Prostate gland (tissue), 2 donors: ENCODE measurements at regions not wholly inside any gene's neighbourhood (a gene's known extent, or its start where the extent isn't known, plus 50 kb on each side); places are given as distances from the start of the nearest gene placed in this dataset.

ENCODE experiments used
- CTCF ChIP-seq, 4 experiments: fragments of 200-600 bp in 2 of 4; fragments of 450-650 bp in 2 of 4; sonication (generic) in 2 of 4; IDR thresholded peaks; 1 replicate in 3 of 4; 2 replicates in 1 of 4; pipeline ENCODE4 v1.5.1; 2016 to 2019; ENCODE audit warnings: antibody characterized with exemption in 4 of 4, mild to moderate bottlenecking in 2 of 4, moderate library complexity in 2 of 4
- POLR2A ChIP-seq: fragments of 450-650 bp; IDR thresholded peaks from one replicate; pipeline ENCODE4 v1.6.1; 2016; ENCODE audit warnings: antibody characterized with exemption, mild to moderate bottlenecking

GRCh38 chr22:22816171-22816514 is 71.5 kb upstream of the IGLL5 start:
- TF ChIP-seq CTCF (IDR thresholded peaks at IDR 0.05) = no peak
- TF ChIP-seq POLR2A = no peak
